HG03280 (cell line): ENCODE measurements at regions not wholly inside any gene's neighbourhood (a gene's known extent, or its start where the extent isn't known, plus 50 kb on each side); places are given as distances from the start of the nearest gene placed in this dataset.

ENCODE experiments used
- ATAC-seq: cut with Tn5 transposase; IDR thresholded peaks from one replicate; pipeline ENCODE4 v1.9.1; 2021; ENCODE audit warnings: mild to moderate bottlenecking, moderate library complexity; ENCODE audit not compliant: unreplicated experiment

DNA sequence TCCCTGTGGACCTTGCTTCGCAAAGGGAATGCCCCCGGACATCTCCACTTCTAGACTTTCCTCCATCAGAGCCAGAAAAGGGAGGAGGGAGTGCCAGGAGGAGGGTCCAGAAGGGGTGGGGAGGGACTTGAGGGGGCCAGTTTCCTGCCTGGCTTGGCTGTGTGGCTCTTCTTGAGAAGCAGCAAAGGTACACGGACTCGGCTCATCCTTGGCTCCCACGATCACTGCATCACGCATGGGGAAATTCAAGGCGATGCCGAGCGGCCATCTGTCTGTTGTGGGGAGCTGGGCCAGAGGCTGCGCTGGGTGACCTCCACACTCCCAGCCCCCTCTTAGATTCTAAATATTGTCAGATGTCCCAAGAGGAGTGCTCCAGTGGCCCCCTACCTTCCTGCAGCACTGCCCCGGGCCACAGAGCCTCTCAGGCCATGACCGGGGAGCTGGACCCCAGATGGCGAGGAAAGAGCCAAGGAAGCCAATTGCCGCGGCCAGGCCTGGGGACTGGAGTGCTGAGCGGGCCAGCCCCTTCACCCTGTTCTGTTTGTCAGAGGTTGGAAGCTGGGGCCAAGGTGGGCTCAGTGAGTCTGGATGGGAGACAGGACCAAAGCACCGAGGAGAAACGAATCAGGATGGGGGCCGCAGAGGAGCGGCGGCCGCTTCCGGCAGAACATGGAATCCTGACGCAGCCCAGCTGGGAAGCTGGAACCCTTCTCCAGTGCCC lies 104.5 kb downstream of the RBFOX3 start:
- no peak for ATAC-seq

DNA sequence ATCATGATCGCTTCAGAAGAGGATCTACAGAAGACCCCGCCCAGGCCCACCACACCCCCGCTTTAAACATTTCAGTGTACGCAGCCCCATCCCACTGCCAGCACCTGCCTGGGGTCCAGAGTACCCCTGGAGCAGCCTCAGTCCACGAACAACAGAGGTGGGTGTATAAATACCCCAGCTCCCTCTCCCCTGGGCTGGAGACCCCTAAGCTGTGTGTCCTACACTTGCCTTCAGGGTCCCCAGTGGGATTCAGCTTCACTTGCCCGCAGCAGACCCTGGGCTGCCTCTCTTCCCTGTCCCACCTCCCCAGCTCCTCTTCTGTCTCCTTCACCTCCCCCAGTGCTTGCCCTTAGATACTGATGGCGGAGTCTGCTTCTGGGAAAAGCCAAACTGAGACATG lies 105.7 kb downstream of the RBFOX3 start:
- no peak for ATAC-seq

DNA sequence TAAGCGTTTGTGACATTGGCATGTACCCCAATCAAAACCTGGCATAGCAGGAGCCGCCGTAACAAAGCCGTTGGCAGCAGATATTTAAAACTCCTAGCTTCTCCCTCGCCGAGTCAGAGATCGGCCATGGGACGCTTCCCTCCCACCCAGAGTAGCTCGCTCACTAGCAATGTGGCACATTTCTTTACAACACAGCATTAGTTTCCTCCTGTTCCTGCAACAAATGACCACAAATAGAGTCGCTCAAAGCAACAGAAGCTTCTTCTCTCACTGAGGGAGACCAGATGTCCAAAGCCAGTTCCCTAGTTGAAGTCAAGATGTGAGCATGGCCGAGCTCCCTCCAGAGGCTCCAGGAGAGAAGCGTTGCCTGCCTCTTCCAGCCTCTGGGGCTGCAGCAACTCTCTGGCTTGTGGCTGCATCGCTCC lies 106.7 kb downstream of the RBFOX3 start:
- no peak for ATAC-seq

DNA sequence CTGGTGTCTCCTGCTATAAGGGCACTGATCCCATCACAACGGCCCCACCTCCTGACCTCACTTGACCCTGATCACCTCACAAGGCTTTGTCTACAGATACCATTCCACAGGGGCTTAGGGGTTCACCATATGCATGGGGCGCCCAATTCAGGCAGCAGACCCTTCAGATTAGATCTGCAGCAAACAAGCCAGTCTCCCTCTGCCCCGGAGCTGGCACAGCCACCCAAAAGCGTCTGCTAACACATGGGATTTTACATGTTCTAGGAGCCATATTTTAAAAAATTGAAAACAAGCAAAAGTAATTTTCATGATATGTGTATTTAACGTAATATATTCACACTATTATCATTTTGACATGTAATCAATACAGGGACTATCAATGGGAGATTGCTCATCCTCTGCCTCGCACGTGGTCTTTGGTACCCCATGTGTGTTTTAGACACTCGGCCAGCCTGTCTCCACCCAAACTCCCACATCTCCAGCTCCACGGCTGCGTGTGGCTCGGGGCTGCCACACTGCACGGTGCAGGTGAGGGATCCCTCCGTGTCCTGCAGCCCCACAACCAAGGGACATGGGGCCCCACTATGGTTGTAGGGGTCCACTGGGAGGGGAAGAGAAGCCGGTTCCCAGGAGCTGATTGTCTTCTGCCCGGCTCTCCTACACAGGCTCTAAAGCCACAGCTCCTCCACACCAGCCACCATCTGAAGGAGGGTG lies 107.6 kb downstream of the RBFOX3 start:
- no peak for ATAC-seq

DNA sequence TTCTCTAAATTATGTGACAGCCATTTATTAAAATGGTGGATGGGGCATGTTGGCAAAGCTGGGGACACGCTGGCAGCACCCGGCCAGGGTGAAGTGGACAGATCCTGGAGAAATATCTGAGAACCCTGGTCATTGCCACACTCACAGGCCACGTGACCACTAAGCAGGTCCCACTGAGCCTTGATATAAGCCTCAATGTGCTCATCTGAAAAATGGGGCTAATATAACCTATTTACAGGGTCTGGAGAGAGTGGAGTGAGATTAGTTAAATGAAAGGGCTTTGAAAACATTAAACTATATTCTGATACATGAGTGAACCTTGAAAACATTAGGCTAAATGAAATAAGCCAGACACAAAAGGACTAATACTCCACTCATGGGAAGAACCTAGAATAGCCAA lies 108.9 kb downstream of the RBFOX3 start:
- no peak for ATAC-seq

DNA sequence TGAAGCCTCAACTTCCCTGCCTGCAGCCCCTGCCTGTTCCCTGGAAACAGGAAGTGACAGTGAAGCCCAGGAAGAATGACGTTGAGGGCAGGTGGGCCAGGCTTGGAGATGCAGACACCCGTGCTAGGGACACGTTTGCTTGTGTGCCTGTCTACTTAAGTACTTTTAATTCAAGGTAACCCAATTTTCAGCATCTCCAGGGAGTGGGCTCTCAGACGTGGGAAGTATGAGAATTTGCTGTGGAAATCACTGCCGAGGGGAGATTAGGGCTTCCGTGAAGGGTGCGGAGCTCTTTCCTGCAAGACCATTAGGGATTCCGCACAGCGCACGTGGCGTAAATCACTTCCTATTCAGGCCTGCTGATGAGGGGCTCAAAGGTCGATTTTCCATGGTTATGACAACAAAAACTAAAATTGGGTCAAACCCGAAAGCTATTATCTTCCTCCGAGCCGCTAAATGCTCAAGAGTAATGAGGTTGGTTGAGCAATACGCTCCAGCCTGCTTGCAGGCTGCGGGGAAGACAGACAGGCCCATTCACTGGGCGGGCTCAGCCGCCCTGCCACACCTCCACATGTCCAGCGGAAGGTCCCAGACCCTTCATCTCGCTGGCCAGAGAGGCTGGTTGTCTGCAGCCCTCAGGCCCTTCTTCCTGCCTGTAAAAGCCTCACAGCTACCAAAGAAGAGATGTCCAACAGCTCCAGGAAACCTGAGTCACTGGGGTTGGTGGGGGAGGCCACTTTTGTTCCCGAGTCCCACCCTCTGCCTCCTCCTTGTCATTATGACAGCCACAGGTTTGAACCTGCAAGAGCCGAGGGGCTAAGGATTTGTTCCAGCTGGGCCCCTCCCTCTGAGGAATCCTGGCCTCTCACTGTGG lies 109.9 kb downstream of the RBFOX3 start:
- ATAC-seq: no peak

DNA sequence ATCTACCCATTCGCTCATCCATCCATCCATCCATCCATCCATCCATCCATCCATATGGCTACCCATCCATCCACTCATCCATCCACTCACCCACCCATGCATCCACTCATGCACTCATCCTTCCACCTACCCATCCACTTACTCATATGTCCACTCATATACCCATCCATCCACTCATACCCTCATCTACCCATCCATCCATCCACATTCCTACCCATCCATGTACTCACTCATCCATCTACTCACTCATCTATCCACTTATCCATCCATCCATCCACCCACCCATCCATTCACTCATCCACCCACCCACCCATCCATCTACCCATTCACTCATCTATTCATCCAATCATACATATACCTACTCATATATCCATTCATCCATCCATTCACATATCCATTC lies 112.0 kb downstream of the RBFOX3 start:
- ATAC-seq: no peak

DNA sequence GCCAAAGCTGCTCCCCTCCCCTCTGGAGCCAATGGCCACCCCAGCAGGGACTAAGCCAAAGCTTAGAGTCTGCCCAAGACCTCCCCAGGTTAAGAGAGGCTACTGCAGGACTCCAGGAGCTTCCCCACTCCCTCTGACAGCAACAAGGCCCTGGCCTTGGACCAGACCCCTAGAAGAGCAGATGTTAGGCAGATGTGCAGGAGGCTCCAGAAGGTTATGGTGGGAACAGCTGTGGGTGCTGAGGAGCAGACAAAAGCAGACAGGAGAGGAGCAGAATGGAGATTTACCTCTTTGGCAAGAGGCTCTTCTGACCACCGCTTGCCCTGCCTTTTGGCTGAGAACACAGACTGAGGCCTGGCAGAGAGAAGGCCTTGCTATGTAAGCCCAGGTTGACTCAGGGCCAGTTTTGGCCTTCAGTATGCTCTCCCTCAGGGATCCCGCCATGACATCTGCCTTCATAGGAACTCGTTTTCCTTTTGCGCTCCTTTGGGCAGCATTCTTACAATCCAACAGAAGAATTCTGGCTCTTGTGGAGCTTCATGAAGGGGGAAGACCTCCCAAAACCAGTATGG lies 113.0 kb downstream of the RBFOX3 start:
- ATAC-seq: no peak

DNA sequence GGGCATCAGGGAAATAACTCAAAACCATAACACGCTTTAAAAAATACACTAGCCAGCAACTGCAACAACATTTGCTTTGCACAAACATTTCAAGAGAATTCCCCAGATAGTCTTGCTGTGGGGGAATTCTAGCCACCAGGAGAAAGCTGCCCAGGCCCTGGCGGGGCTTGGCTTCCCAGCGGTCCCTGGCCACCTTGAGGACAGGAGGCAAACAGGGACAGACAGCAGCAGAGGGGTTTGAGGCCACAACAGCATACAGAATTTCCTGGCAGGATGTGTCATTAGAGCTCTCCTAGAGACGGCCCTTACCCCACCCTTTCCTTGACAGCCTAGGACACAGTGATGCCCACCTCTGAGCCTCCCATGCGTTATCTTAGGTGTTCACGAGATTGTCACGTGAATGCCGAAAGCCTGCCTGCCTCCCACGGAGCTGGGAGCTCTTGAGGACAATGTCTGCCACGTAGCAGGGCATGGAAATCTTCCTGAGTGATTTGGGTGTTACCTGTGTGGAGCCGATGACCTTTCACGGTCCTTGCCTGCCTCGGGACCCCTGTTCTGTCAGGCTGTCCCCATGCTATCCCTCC lies 114.3 kb downstream of the RBFOX3 start:
- no peak for ATAC-seq

DNA sequence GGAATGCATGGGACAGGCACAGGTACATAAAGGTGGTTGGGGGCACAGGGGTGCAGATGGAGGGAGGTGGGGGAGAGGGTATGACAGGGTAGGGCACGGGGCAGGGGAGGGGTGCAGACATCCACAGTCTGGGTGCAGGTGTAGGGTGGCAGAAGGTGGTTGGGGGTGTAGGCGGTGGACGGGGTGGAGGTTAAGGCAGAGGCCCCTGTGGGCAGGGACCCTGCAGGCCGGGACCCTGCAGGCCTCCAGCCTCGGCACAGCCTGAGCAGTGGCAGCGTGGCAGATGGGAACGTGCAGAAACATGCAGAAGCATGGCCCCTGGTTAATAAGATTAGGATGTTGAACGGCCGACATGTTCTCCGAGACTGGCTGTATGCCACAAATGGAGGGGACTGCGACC lies 115.2 kb downstream of the RBFOX3 start:
- ATAC-seq: no peak

DNA sequence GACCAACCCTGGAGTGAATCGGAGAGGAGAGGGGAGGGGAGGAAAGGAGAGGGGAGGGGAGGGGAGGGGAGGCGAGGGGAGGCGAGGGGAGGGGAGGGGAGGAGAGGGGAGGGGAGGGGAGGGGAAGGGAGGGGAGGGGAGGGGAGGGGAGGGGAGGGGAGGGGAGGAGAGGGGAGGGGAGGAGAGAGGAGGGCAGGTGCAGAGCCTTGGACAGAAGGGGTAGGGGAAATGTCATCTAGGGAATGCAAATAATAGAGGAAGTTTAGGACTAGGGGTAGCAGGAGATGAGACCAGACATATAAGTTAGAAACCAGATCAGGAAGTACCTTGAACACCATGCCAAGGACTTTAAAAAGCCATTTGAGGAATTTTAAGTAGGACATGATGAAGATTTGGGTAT lies 119.8 kb downstream of the RBFOX3 start:
- no peak for ATAC-seq

DNA sequence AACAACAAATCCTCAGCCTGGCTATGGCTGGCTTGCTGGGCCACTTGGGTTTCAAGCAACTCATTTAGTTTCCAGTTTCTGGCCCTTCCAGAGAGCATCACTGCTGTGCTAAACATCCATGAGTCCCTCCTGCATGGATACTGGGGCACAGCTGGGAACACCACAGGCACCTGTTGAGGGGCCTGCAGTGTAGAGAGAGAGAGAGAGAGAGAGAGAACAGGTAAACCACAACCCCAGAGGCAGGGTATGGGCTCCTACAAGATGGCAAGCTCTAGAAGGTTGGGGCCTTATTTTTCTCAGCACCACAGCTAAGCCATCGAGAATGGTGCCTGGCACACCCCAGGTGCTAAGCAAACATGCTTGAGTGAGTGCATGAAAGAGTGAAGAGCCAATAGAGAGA lies 120.3 kb downstream of the RBFOX3 start:
- no peak for ATAC-seq

DNA sequence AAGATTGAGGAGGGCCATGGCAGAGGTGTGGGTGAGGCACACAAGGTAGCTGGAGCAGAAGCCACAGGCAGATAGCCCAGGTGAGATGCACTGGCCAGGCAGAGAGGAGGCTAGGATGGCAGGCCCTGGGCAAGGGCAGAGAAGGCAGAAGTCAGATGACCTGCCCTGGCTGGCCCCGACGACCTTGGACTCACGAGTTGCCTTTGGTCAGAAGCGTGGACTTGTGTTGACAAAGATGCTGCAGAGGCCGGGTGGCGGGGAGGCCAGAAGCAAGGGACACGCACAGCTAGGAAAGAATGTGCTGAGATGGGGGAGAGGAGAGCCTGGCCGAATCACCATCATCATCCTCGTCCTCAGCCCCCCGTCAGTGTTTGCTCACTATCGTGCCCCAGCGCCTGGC lies 123.7 kb downstream of the RBFOX3 start:
- ATAC-seq: no peak

DNA sequence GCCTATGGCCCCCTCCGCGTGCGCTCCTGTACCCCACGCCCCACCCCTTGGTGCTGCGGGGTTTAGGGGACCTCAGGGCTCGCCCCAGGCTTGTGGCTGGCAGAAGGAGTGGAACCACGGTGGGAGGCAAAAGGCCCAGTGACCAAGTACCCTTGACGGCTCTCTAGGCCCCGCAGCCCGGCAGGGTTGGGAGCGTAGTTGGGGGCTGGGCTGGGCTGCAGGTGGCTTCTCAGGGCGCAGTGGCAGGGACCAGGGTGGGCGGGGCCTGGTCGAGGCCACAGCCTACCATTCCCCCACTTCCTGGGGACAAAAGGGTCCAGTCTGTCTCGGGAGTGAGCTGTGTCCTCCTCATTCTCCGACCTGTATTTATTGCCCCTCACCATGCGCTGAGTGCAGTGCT lies 124.9 kb downstream of the RBFOX3 start:
- no peak for ATAC-seq

DNA sequence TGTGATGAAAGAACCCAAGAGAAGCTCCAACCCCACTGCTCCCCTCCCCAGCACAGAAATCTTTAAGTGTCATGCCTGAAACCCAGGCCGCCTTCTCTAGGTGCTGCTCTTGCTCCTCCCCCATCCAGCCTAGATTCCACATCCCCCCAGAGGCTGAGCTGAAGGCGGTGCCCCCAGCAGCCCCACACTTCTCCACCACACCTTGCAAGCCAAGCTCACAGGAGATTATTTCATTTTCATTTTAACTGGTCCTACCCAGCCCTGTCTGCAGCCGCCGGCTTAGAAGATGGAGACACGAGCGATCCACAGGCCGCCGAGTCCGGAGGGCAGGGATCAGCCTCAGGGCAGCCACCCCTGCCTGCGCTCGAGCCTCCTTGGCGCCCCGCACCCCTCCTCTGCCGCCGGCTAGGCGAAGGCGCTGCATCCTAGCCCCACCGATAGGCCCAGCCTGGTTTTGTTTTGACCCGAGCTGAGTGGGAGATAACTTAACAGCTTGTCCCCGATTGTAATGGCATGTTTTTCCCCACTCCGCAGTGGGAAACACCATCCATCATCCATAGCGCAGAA lies 125.3 kb downstream of the RBFOX3 start:
- ATAC-seq: no peak

DNA sequence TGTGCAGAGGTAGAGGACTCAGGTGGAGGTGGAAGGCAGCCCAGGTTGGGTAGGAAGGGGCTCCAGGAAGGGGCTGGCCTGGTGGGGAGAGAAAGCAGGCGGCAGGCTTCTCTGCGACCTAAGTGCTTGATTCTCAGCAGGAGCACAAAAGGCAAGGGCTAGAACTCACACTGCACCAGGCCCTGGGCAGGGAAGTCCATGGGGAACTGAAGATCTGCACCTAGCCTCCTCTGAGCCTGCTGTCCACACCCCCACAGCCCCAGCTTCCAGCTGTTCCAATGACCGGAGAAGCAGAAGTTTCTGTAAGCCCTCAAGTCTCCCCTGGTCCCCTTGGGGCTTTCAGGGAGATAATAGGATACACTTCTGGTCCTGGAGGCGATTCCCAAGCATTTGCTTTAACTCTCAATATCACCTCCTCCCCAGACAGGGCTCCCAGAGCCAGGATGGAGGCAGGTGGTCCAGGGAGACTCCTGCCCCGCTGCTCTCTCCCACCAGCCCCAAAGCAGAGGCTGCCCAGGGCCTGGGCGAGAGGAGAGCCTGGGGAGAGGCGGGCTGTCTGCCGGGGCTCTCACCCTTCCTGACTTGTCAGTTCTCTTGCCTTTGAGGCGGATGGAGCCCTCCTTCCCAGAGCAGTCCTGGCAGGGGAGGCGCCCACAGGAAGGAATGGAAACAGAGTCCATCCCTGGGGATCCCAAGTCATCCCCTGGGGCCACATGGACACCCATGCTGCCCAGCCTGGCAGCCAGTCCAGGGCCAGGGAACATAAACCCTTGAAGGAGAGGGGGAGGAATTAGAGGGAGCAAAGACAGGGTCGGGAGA lies 126.0 kb downstream of the RBFOX3 start:
- no peak for ATAC-seq

DNA sequence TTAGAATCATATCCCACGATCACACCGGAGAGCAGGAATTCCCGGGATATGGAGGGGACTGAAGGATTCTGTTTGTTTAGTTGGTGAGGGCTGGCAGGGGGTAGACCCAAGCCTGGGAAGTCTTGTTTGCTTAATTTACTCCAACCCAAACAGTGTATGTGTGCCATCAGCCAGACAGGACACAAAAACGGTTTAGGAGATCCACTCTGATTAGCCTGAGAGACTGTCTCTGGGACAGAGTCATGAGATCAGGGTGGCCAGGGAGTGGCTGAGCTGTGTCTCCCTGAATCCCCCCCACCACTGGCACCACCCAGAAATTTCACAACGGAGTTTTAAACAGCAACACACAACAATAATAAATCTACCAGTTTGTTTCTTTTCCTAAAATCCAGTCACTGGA lies 127.0 kb downstream of the RBFOX3 start:
- ATAC-seq: no peak

DNA sequence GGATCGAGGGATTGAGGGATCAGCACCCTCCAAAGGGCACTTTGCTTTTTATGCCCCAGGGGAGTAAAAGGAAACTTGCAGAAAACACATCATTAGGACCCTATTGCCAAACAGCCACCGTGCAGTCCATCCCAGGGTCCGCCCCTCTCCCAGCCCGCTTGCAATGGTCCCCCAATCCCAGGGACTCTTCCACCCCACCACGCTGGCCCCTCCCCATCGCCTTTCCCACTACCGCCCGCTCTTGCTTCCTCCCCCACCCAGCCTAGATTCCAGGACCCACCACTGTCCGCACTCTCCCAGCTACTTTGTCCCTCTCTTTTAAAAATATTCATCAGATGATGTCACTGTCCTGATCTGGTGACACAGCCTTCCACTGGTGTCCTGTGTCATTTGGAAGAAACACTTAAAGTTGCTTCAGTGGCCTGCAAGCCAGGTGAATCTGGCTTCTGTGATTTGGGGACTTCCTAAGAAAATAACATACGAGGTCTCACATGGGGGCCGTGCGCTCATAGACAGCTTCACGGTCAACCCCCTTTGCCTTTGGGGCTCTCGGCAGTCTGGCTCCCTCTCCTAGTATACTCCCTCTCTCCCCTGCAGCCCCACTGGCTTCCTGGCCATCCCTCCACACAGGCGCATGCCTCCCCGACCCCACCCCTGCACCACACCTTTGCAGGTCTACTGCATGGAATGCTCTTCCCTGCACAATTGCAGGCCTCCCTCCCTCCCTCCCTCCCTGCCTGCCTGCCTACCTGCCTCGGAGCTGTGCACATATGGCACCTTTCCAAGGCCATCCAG lies 127.9 kb downstream of the RBFOX3 start:
- no peak for ATAC-seq

DNA sequence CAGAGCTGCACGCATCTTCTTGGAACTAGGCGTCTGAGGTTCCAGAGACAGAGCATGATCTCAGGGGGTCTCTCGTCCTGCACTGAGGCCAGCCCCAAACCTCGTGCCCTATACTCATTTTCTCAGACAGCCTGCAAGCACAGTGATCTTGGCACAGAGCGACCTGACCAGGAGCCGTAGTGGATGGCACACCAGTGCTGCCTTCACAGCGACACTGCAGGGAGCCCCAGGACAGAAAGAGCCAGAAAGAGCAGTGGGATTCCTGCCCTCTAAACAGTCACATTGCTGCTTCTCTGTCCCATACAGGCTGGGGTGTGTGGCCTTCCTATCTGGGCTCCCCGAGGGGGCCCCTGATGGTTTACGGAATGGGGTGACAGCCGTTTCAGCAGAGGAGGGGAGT lies 131.0 kb downstream of the RBFOX3 start:
- no peak for ATAC-seq
